GM19193 (cell line): ENCODE measurements at regions not wholly inside any gene's neighbourhood (a gene's known extent, or its start where the extent isn't known, plus 50 kb on each side); places are given as distances from the start of the nearest gene placed in this dataset.

Experiments
- POLR2A ChIP-seq: IDR thresholded peaks from 4 replicates; pipeline ENCODE4 v1.6.1; 2011; ENCODE audit not compliant: insufficient read depth, insufficient read length; ENCODE audit errors: extremely low read depth

DNA sequence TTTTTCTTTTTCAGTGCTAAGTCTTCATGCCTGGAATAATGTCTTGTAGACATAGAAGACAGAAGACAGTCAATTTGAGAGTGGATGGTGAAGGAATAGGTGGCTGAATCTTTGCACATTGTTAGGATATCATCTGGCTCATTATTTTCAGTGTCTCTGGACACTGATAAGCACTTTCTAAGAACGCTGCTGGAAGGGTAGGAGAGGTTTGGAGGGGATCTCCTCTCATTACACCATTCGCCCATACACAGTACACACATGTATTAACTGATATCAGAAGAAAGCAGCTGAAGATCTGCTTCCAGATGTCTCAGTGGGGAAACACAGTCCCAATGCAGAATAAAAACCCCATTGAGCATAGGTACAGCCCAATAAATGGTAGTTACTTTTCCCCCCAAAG is 461.1 kb upstream of the DCN start:
- TF ChIP-seq POLR2A = no peak

DNA sequence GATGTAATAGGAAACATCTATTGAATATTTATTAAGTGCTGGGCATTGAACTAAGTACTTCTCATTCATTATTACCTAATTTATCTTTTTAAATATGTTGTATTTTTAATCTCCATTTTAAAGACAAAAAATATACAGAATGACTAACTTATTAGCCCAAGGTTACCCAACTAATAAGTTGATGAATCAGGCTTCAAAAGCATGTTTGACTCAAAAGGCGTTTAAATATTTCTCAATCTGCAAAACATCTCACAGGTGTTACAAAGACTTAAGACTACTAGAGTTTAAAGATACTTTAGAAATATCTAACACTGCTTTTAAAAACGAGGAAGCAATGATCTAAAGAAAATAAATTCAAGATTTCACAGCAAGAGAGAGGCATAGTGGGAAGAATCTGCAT is 457.4 kb upstream of the DCN start:
- TF ChIP-seq POLR2A = no peak

GRCh38 chr12:91639327-91639726 is 456.7 kb upstream of the DCN start:
- TF ChIP-seq POLR2A = no peak

DNA sequence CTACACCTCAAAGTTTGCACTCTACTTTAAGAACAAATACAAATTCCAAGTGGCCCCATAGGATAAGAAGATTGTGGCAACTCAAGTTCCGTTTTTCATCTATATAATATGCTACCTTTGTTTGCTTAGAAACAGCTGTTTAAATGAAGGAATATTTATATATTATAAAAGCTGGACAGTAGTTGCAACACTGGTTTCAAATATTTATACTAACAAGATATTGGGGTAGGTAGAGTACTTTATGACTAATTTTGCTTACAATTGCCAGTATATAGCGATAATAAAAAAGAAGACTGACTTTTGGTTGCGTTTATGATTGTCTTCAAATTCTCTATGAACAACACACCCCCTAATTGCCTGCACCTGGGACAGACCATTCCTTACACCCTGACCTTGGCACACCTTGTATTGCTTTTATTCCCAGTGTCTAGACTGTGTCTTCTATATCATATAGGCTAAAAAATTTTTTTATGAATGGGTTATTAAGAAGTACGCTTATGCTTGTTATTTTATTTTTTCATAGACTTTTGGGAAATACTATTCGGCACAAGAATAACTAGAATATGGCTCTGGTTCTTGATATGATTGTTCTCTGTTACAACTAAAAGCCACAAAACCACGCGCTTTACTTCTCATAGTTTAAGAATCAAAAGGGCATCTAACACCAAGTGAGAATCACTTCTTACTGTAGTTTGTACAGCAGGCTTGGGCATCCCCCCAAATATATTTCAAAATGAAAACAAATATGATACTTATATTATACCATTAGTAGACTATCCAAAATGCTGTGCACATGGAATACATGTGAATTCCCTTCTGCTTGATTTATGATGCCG is 455.4 kb upstream of the DCN start:
- no peak for TF ChIP-seq POLR2A

DNA sequence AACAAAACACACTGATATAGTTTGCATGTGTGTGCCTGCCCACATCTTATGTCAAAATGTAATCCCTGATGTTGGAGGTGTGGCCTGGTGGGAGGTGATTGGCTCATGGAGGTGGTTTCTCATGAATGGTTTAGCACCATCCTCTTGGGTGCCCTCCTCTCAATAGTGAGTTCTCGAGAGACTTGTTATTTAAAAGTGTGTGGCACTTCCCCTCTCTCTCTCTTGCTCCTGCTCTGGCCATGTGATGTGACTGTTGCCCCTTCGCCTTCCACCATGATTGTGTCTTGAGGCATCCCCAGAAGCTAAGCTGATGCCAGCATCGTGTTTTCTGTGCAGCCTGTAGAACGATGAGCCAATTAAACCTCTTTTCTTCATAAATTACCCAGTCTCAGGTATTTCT is 454.1 kb upstream of the DCN start:
- no peak for TF ChIP-seq POLR2A

GRCh38 chr12:91633734-91634357 is 451.2 kb upstream of the DCN start:
- TF ChIP-seq POLR2A = no peak

- TF ChIP-seq POLR2A = no peak
Observed at GRCh38 chr12:91633206-91633605, 450.6 kb upstream of the DCN start.

GRCh38 chr12:91632042-91632786 is 449.6 kb upstream of the DCN start:
- no peak for TF ChIP-seq POLR2A

- TF ChIP-seq POLR2A = no peak
Observed at GRCh38 chr12:91630596-91631293, 448.1 kb upstream of the DCN start.

GRCh38 chr12:91630083-91630482 is 447.5 kb upstream of the DCN start:
- no peak for TF ChIP-seq POLR2A

DNA sequence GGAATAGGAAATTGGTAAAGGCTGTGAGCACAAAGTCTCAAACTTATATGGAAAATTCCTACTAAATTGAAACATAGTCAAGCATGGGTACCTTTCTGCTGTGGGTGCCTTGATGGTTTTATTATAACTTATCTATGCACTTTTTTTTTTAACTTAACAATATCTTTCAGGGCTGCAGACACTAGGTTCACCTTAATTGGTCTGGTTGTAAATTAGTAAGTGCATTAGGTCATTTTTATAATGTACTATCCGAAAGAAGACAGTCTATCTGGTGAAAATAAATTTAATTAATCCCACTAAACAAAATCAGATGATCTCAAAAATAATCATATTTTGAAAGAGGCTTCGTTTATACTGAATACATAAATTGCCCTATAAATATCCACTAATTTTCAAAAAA is 446.8 kb upstream of the DCN start:
- no peak for TF ChIP-seq POLR2A

- TF ChIP-seq POLR2A = no peak
Observed at GRCh38 chr12:91628656-91629055, 446.0 kb upstream of the DCN start.

- no peak for TF ChIP-seq POLR2A
Observed at GRCh38 chr12:91627225-91627624, 444.6 kb upstream of the DCN start.

DNA sequence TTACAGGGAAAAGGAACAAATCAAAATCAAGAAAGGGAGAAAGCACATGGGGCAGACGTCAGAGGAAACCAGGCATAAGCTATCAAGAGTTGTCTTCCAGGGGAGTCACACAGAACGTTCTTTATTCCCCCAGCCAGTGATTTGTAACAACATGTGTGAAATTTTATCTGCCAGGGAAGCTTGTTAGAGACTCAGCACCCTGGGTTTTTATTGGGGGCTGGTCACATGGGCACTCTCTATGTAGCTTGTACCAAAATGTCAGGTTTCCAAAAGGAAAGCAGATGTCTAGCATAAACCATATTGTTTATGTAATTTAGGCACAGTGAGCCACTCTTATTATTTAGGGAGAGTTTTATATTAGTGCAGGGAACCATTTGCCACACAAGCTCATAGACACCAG is 440.4 kb upstream of the DCN start:
- no peak for TF ChIP-seq POLR2A

DNA sequence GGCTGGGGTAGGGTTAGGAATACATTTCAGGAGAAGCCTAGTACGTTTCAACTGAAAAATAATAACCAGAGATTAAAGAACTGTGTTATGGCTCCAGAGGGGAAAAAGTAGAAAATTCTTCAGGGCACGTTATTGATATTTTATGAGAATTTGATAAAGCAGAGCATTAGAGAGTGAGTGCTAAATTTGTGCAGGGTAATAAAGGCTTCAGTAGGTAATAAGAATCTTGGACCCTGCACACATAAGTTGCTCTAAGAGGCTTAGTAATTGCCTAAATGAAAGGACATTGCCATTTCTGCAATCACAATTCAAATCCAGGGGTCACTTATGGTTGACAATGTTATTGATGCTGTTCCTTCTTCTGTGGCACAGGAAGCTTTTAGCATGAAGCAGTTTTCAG is 439.4 kb upstream of the DCN start:
- TF ChIP-seq POLR2A = no peak

DNA sequence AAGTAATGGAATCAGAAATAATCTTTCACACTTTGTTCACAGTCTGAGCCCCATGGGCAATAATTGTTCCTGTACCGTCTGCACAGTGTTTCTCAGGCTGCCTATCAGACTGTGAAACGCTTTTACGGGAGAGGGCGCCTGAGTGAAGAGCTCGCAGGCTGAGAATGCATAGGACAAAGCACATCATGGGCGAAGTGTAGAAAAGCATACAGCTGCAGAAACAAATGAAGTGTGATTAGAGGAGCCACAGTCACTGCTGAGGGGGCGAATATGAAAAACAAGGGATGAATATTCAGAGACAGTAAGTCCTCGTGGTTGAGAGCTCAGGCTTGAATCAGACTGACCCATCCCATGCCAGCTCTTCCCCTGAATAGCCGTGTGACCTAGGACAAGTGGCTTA is 438.4 kb upstream of the DCN start:
- no peak for TF ChIP-seq POLR2A

DNA sequence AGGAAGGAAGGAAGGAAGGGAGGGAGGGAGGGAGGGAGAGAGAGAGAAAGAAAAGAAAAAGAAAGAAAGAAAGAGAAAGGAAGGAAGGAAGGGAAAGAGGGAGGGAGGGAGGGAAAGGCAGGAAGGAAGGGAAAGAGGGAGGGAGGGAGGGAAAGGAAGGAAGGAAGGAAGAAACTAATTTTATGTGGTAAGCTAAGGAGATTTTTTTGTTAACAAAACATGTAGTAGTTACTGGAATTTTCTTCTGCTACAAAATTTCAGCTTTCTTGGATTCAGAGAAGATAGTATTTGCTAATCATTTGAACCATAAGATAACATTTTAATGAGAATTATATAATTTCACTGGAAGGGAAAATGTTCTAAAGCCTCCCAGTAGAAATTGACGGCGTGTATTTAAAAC is 437.8 kb upstream of the DCN start:
- no peak for TF ChIP-seq POLR2A
